Sigmoid colon (tissue), 6 donors: ENCODE measurements at regions not wholly inside any gene's neighbourhood (a gene's known extent, or its start where the extent isn't known, plus 50 kb on each side); places are given as distances from the start of the nearest gene placed in this dataset.

Experiments
- DNase-seq: peaks from one replicate; pipeline ENCODE4 v3.0.0-alpha.2; 2019
- H3K27ac ChIP-seq, 4 donors: fragments of 200-600 bp; sonication (generic); one replicate each; pipeline ENCODE4 v1.5.1; 2016 to 2019; ENCODE audit warnings: mild to moderate bottlenecking in 1 of 4
- H3K27me3 ChIP-seq, 3 donors: fragments of 200-600 bp; sonication (generic); one replicate each; pipeline ENCODE4 v1.5.1; 2019; ENCODE audit warnings: mild to moderate bottlenecking in 1 of 3
- H3K36me3 ChIP-seq, 4 donors: fragments of 200-600 bp; sonication (generic); one replicate each; pipeline ENCODE4 v1.5.1; 2016 to 2019
- H3K4me1 ChIP-seq, 4 donors: fragments of 200-600 bp; sonication (generic); one replicate each; pipeline ENCODE4 v1.5.1; 2017 to 2019
- H3K4me3 ChIP-seq, 4 donors: fragments of 200-600 bp; sonication (generic); one replicate each; pipeline ENCODE4 v1.5.1; 2017 to 2019; ENCODE audit warnings: mild to moderate bottlenecking in 2 of 4, moderate library complexity in 1 of 4
- H3K9me3 ChIP-seq, 4 donors: fragments of 200-600 bp in 3 of 4; sonication (generic) in 3 of 4; one replicate each; pipeline versions ENCODE4 v1.5.1 to v1.6.1; 2013 to 2019
- EP300 ChIP-seq, 4 donors: sonication (generic); formaldehyde crosslinking; IDR thresholded peaks; one replicate each; pipeline ENCODE4 v1.6.1; 2017; ENCODE audit warnings: antibody characterized with exemption in 4 of 4
- POLR2A ChIP-seq, 2 donors: fragments of 450-650 bp; IDR thresholded peaks; one replicate each; pipeline ENCODE4 v1.6.1; 2016; ENCODE audit warnings: antibody characterized with exemption in 2 of 2, mild to moderate bottlenecking in 2 of 2, moderate library complexity in 2 of 2
- POLR2AphosphoS5 ChIP-seq, 4 donors: sonication (generic); formaldehyde crosslinking; IDR thresholded peaks; one replicate each; pipeline ENCODE4 v1.6.1; 2017; ENCODE audit warnings: antibody characterized with exemption in 4 of 4
- WGBS, 2 donors: extraction: QIAGEN DNeasy Blood & Tissue Kit; methylation state at CpG; one replicate each; pipeline ENCODE4 v1.1.7; 2013; 5-methylcytosine and 5-hydroxymethylcytosine counted together
- intact Hi-C: fragments of 100-400 bp; cut with DNase I; formaldehyde crosslinking; loops from one replicate; pipeline ENCODE4 v1.15.1; 2023
- TF ChIP-seq, protein P1 (sequence below), 4 experiments: fragments of 450-650 bp in 3 of 4; fragments of 200-600 bp in 1 of 4; IDR thresholded peaks; one replicate each; pipeline ENCODE4 v1.5.1; 2016 to 2019; ENCODE audit warnings: antibody characterized with exemption in 4 of 4, mild to moderate bottlenecking in 3 of 4, moderate library complexity in 2 of 4
- donor health status: healthy with polysubstance abuse.
- donor health status: healthy.

- intact Hi-C loops: no loop called here
- TF ChIP-seq, protein P1, sequence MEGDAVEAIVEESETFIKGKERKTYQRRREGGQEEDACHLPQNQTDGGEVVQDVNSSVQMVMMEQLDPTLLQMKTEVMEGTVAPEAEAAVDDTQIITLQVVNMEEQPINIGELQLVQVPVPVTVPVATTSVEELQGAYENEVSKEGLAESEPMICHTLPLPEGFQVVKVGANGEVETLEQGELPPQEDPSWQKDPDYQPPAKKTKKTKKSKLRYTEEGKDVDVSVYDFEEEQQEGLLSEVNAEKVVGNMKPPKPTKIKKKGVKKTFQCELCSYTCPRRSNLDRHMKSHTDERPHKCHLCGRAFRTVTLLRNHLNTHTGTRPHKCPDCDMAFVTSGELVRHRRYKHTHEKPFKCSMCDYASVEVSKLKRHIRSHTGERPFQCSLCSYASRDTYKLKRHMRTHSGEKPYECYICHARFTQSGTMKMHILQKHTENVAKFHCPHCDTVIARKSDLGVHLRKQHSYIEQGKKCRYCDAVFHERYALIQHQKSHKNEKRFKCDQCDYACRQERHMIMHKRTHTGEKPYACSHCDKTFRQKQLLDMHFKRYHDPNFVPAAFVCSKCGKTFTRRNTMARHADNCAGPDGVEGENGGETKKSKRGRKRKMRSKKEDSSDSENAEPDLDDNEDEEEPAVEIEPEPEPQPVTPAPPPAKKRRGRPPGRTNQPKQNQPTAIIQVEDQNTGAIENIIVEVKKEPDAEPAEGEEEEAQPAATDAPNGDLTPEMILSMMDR (IDR thresholded peaks at IDR 0.05): no peak
- TF ChIP-seq POLR2A (IDR thresholded peaks at IDR 0.05) (no peak), POLR2AphosphoS5 (IDR thresholded peaks at IDR 0.05) (no peak), EP300 (IDR thresholded peaks at IDR 0.05) (no peak)
- no peak overlapping the region for H3K27ac ChIP-seq
Observed at GRCh38 chr10:62733654-62734293, 70.7 kb upstream of the ADO start.

DNA sequence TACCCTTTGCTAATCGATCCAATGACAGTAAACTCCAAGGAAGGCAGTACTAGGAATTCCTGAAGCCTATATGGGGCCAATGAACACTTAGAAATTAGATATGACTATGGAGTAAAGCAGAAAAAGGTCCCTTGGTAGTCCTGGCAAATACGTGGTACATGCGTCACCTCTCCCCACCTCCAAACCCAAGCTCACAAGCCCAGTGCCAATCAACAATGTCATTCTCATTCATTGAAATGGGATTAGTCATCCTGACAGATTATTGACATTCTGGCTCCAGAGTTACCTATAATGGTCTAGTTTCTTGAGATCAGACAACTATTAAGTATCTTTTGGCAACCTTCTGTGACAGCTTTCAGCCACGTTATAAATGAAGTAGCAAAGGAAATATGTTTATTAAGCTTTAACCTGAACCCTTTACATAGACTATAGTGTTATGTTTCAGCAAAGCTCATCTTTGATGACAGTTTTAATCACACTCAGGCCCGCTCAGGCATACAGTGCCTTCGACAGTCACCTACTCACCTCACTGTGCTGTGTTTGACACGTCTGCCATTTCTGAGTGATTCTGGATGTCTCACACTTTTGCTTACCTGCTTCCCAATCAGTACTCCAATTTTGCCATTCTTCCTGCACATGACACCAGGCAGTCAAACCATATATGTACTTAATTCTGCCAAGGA lies 69.6 kb upstream of the ADO start:
- Histone ChIP-seq H3K27ac (no peak overlapping the region), H3K27me3 (no peaks in the 10 kb centered on the region), H3K9me3 (no peaks in the 10 kb centered on the region), H3K4me1 (no peaks in the 10 kb centered on the region), H3K4me3 (no peak overlapping the region), H3K36me3 (no peaks in the 10 kb centered on the region)
- intact Hi-C loops: no loop called here
- TF ChIP-seq POLR2A (IDR thresholded peaks at IDR 0.05) (no peak), EP300 (IDR thresholded peaks at IDR 0.05) (no peak), POLR2AphosphoS5 (IDR thresholded peaks at IDR 0.05) (no peak)
- TF ChIP-seq, protein P1 (IDR thresholded peaks at IDR 0.05): no peak
- WGBS, 2 donors: 87 to 91% methylated on average over 7 of the region's 7 CpGs
- no peak for DNase-seq

More at GRCh38 chr10:62733654-62734293, 70.7 kb upstream of the ADO start:
- DNase-seq: no peak
- Histone ChIP-seq H3K36me3 (no peaks in the 10 kb centered on the region), H3K27me3 (no peaks in the 10 kb centered on the region), H3K4me3 (no peak overlapping the region), H3K4me1 (no peaks in the 10 kb centered on the region), H3K9me3 (no peaks in the 10 kb centered on the region)
- 75 to 84% methylated on average over 4 of the region's 4 CpGs for WGBS, 2 donors

GRCh38 chr10:62735464-62736167 lies 68.9 kb upstream of the ADO start:
- no peak for TF ChIP-seq EP300 (IDR thresholded peaks at IDR 0.05)
- TF ChIP-seq, protein P1 (IDR thresholded peaks at IDR 0.05): no peak
- H3K27ac ChIP-seq: no peak overlapping the region
- no peak for DNase-seq
- H3K36me3 ChIP-seq: no peaks in the 10 kb centered on the region
- H3K9me3 ChIP-seq: no peaks in the 10 kb centered on the region
- intact Hi-C loops: no loop called here
- H3K4me1 ChIP-seq: no peaks in the 10 kb centered on the region
- 62 to 68% methylated on average over 2 of the region's 2 CpGs for WGBS, 2 donors
- no peak overlapping the region for H3K4me3 ChIP-seq
- H3K27me3 ChIP-seq: no peaks in the 10 kb centered on the region

DNA sequence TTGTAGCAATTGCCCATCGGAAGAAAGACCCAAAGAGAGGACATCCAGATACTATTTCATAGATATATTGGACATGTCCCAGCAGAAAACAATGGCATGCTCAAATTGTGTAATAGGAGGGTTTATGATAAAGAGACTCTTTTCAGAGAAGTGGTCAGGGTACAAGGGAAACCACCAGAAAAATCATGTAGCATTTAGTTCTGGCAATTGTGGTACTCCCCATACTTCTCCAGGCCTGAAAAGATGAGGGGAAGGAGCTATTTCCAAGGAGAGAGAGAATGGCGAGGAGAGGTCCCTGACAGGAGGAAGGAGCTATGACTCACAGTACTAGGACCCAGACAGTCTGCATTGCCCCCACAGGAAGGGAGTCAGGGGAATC lies 68.4 kb upstream of the ADO start:
- WGBS, 2 donors: 79 to 84% methylated on average over 2 of the region's 2 CpGs
- intact Hi-C loops: no loop called here
- Histone ChIP-seq H3K4me3 (no peak overlapping the region), H3K4me1 (no peaks in the 10 kb centered on the region), H3K27me3 (no peaks in the 10 kb centered on the region), H3K36me3 (no peaks in the 10 kb centered on the region), H3K9me3 (no peaks in the 10 kb centered on the region), H3K27ac (no peak overlapping the region)
- no peak for DNase-seq
- TF ChIP-seq POLR2A (IDR thresholded peaks at IDR 0.05): no peak
- TF ChIP-seq POLR2AphosphoS5 (IDR thresholded peaks at IDR 0.05): no peak
- TF ChIP-seq EP300 (IDR thresholded peaks at IDR 0.05): no peak
- TF ChIP-seq, protein P1 (IDR thresholded peaks at IDR 0.05): no peak
